ENCODE measurements at regions not wholly inside any gene's neighbourhood (a gene's known extent, or its start where the extent isn't known, plus 50 kb on each side); places are given as distances from the start of the nearest gene placed in this dataset.

DNA sequence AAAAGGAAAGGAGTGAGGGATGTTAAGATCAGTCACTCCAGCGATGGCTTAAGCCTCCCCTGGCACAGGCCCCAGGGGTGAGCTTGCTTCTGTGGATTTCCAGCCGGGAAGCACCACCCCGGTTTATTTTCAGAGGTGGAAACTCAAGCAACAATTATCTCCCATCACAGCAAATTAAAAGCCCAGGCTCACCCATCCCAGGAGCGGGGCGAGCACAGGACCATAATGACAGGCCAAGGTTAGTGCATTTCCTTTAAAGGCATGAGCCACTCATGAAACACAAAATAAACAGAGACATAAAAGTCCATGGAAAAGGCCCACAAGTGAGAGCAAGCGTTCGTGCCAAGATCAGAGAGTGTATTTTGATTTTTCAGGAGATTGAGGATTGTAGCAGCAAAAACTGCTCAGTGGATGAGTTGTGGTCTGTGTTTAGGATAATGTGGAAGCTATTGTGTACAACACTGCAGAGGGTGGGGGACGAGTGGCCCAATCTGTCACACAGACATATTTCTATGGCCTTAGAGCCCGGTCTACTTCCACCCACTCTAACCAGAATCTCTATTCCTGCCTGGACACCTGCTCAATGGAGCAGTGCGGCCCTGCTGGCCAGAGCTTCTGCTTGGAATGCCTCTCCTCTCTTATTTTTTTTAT, 111.4 kb upstream of the CDC42EP3 start:
- H3K36me3 ChIP-seq = no peaks in the 10 kb centered on the region
- peaks cover 0 to 5% of the 10 kb centered on the region in 2 donors for H3K9me3 ChIP-seq
- no peak overlapping the region for H3K4me3 ChIP-seq
- H3K4me1 ChIP-seq = peaks cover 0 to 9% of the 10 kb centered on the region in 2 donors
- ATAC-seq (peak; percentile 78), DNase-seq (no peak)
- intact Hi-C loops (cut with DNase I) = no loop called here
- no peak overlapping the region for H3K27ac ChIP-seq
- H3K27me3 ChIP-seq = no peaks in the 10 kb centered on the region
- TF ChIP-seq, protein P1, sequence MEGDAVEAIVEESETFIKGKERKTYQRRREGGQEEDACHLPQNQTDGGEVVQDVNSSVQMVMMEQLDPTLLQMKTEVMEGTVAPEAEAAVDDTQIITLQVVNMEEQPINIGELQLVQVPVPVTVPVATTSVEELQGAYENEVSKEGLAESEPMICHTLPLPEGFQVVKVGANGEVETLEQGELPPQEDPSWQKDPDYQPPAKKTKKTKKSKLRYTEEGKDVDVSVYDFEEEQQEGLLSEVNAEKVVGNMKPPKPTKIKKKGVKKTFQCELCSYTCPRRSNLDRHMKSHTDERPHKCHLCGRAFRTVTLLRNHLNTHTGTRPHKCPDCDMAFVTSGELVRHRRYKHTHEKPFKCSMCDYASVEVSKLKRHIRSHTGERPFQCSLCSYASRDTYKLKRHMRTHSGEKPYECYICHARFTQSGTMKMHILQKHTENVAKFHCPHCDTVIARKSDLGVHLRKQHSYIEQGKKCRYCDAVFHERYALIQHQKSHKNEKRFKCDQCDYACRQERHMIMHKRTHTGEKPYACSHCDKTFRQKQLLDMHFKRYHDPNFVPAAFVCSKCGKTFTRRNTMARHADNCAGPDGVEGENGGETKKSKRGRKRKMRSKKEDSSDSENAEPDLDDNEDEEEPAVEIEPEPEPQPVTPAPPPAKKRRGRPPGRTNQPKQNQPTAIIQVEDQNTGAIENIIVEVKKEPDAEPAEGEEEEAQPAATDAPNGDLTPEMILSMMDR (IDR thresholded peaks at IDR 0.05) = no peak

DNA sequence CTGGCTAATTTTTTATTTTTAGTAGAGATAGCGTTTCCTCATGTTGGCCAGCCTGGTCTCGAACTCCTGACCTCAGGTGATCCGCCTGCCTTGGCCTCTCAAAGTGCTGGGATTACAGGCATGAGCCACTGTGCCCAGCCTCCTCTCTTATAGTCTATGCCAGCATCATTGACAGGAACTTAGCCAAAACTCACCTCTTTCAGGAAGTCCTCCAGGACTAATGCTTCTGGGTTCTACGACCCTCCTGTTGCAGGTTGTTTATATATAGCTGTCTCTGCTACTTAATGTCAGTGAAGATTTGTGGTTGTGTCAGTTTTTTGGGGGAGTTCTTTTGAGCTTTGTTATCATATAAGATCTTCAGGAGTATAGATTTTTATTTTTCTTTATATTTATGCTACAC, 112.1 kb upstream of the CDC42EP3 start:
- Histone ChIP-seq H3K4me1 (peaks cover 0 to 9% of the 10 kb centered on the region in 2 donors), H3K9me3 (peaks cover 0 to 12% of the 10 kb centered on the region in 2 donors)

DNA sequence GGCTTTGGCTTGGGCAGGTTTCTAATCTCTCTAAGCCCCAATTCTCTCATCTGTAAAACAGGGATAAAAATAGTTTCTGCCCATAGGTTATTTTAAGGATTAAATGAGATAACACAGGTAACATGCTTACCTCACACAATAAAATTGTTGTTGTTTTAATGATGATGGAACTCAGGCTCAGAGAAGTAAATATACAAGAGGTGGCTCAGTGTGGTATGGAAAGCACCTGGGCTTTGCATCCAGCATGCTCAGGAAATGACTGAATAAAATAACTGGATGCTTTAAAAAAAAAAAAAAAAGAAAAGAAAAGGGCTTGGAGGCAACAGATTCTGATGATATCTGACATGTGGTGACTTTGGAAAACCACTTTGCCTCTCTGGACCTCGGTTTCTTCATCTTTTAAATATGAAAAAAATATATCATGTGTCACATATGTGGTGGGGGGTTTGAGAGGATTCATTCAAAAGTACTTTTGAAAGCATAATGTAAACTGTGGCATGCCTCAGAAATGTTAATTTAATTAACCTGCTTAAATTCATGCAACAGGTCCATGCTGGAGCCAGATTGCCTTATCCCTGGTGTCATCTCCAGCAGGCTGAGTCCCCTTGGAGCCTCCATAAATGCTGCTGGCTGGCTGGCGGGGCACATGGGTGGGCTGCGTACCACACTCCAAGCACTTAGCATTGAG, 112.8 kb upstream of the CDC42EP3 start:
- peaks cover 0 to 19% of the 10 kb centered on the region in 2 donors for H3K9me3 ChIP-seq
- no peak overlapping the region for H3K4me3 ChIP-seq
- intact Hi-C loops (cut with DNase I) = no loop called here
- no peaks in the 10 kb centered on the region for H3K27me3 ChIP-seq
- no peak overlapping the region for H3K27ac ChIP-seq
- TF ChIP-seq, protein P1 (IDR thresholded peaks at IDR 0.05) = no peak
- ATAC-seq (no peak), DNase-seq (no peak)
- H3K4me1 ChIP-seq = peaks cover 0 to 9% of the 10 kb centered on the region in 2 donors
- no peaks in the 10 kb centered on the region for H3K36me3 ChIP-seq

More for the DNA sequence above, 112.1 kb upstream of the CDC42EP3 start:
- DNase-seq (no peak), ATAC-seq (no peak)
- H3K36me3 ChIP-seq = no peaks in the 10 kb centered on the region
- H3K27ac ChIP-seq = no peak overlapping the region
- TF ChIP-seq, protein P1 (IDR thresholded peaks at IDR 0.05) = no peak
- no peaks in the 10 kb centered on the region for H3K27me3 ChIP-seq
- intact Hi-C loops (cut with DNase I) = no loop called here
- no peak overlapping the region for H3K4me3 ChIP-seq

DNA sequence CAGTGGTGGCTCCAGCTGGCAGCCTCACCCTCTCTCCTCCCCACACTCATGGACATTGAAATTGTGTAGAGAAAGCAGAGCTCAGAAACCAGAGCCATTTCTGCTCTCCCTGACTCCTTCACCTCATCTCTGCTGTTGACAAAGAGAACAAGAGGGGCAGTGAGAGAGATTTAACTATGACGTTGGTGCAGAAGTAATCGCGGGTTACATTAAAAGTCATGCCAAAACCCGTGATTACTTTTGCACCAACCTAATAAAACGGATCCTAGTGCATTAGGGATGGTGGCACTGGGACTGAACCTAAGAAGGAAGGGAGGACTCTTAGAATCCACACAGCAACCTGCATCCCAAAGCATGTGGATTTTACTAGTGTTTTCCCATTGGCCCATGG, 113.3 kb upstream of the CDC42EP3 start:
- H3K4me1 ChIP-seq = peaks cover 0 to 9% of the 10 kb centered on the region in 2 donors
- no peak for ATAC-seq
- H3K27me3 ChIP-seq = no peaks in the 10 kb centered on the region
- H3K4me3 ChIP-seq = no peak overlapping the region
- TF ChIP-seq, protein P1 (IDR thresholded peaks at IDR 0.05) = no peak
- DNase-seq = no peak
- H3K9me3 ChIP-seq = peaks cover 0 to 23% of the 10 kb centered on the region in 2 donors
- H3K36me3 ChIP-seq = no peaks in the 10 kb centered on the region
- H3K27ac ChIP-seq = no peak overlapping the region
- intact Hi-C loops (cut with DNase I) = no loop called here

DNA sequence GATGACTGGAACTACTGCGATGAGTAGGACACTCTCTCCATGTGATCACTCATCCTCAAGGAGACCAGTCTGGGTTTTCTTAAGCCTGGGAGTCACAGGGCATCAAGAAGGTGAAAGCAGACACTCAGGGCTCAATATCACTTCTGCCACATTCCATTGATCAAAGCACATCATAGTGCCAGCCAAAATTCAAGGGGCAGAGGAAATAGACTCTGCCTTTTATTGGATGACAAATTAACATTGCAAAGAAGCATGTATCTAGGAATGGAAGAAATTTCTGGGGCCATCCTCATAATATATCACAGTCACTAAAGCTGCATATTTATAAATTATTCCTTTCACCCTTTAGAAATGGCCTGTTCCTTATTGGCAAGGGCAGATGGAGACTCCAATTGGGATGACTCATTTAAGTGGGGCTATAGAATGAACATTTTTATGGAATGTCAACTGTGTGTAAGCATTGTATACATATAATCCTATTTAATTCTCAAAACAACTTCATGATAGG, 114.8 kb upstream of the CDC42EP3 start:
- peaks cover 0 to 23% of the 10 kb centered on the region in 2 donors for H3K9me3 ChIP-seq
- peaks cover 0 to 2% of the 10 kb centered on the region in 2 donors for H3K4me1 ChIP-seq
- H3K36me3 ChIP-seq = no peaks in the 10 kb centered on the region
- H3K27ac ChIP-seq = no peak overlapping the region
- no peaks in the 10 kb centered on the region for H3K27me3 ChIP-seq
- H3K4me3 ChIP-seq = no peak overlapping the region
- no peak for ATAC-seq
- TF ChIP-seq, protein P1 (IDR thresholded peaks at IDR 0.05) = no peak
- no peak for DNase-seq
- intact Hi-C loops (cut with DNase I) = no loop called here

Data from left lung (tissue), 4 donors.